Ovary (tissue), 3 donors: ENCODE measurements at regions not wholly inside any gene's neighbourhood (a gene's known extent, or its start where the extent isn't known, plus 50 kb on each side); places are given as distances from the start of the nearest gene placed in this dataset.

Experiments used
- CTCF ChIP-seq, 3 donors: fragments of 450-650 bp in 2 of 3; fragments of 200-600 bp in 1 of 3; IDR thresholded peaks; one replicate each; pipeline versions ENCODE4 v1.5.1 to v1.8.0; 2016 to 2022; ENCODE audit warnings: antibody characterized with exemption in 3 of 3, mild to moderate bottlenecking in 1 of 3
- POLR2A ChIP-seq: fragments of 450-650 bp; IDR thresholded peaks from one replicate; pipeline ENCODE4 v1.6.1; 2017; ENCODE audit warnings: antibody characterized with exemption, mild to moderate bottlenecking, moderate library complexity
- donor health status: DM: no; HTN: no; CAD: no.

- TF ChIP-seq CTCF (IDR thresholded peaks at IDR 0.05) (no peak), POLR2A (no peak)
Measured at GRCh38 chr14:22243971-22244581, 344.9 kb downstream of the DAD1 start.
